ENCODE measurements at regions not wholly inside any gene's neighbourhood (a gene's known extent, or its start where the extent isn't known, plus 50 kb on each side); places are given as distances from the start of the nearest gene placed in this dataset.

DNA sequence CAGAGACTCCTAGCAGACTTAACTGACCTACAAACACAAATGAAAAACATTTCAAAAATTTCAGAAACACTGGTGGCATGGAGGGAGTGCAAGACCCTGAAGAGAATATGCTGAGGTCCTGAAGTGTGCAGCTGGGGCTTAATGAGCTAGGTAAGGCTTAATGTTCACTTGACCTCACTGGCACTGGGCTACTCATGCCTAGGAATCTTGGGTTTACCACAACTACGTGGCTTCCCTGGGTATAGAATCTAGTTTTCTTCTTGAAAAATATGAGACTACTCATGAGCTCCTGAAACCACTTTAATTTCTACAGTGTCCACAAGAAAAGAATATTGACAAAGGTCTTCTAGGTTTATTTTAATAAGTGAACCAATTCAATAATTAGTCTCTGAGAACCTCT, 139.8 kb downstream of the HNMT start:
- no peak for DNase-seq (ENCODE audit: low read depth in 4 of 4, low spot score in 3 of 4)

DNA sequence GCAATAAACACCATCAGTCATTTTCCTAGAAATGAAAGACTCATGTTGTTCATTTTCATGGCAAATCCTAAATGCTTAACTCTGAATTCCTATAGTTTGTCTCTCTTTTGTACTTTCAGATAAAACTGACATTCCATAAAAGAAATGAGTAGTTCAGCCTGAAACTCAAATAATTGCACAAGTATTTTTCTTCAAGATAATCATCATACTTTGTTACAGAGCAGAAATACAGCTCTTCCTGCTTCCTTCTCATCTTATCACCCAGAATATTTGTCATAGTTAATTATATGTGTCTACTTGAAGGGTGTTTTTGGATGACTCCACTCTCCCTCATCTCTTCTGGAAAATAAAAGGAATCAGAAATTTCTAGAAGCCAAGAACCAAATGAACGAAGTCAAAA, 141.1 kb downstream of the HNMT start:
- DNase-seq (ENCODE audit: low read depth in 4 of 4, low spot score in 3 of 4), result no peak

- DNase-seq (ENCODE audit: low read depth in 4 of 4, low spot score in 3 of 4), result no peak
Observed at GRCh38 chr2:138106606-138107005, 142.3 kb downstream of the HNMT start.

DNA sequence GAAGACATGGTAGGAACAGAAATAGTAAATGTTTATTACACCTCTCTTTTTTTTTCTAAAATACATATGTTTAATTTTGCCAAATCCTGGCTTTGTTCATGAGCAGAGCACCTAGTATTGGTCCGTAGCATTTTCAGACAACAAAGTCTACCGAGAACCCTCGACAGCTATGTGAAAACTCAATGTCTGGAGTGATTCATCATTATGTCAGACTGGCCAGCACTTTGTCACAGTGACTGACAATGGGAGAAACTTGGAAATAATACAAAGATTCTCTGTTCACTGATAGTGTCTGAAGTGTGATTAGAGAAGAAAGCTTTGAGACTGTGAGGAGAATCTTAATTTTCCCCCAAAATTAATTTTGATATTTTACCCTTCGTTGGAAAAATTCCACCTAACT, 143.0 kb downstream of the HNMT start:
- no peak for DNase-seq (ENCODE audit: low read depth in 4 of 4, low spot score in 3 of 4)

DNA sequence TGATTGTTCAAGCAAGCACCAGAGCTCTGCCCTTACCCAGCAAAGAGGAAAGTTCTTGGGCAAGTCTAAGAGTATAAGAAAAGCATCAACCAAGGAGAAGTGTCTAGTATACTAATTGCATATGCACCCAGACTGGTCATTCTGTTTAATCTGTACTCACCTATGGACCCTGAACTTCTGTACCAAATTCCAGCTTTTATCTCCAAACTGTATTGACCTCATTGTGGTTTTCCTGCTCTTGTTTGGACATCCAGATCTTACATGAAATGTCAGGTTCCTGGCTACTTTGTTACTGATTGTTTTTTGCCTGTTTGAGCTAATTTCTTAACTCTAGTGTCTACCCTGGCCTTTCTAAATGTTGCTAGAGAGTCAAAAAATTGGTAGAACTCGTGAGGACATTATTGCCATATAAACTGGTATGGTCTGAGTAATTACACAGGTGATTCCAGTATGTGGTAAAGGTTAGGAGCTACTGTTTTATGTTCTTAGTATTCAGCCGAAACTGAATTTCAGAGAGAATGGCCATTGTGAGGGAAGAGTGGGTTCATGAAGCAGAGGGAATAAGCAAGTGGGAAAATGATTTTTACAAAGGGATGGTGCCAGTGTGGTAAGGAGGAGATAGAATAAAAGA, 146.3 kb downstream of the HNMT start:
- no peak for DNase-seq (ENCODE audit: low read depth in 4 of 4, low spot score in 3 of 4)

GRCh38 chr2:138112536-138112935, 148.3 kb downstream of the HNMT start:
- DNase-seq (ENCODE audit: low read depth in 4 of 4, low spot score in 3 of 4), result no peak

- DNase-seq (ENCODE audit: low read depth in 4 of 4, low spot score in 3 of 4), result no peak
Observed at GRCh38 chr2:138113871-138114525, 149.7 kb downstream of the HNMT start.

DNA sequence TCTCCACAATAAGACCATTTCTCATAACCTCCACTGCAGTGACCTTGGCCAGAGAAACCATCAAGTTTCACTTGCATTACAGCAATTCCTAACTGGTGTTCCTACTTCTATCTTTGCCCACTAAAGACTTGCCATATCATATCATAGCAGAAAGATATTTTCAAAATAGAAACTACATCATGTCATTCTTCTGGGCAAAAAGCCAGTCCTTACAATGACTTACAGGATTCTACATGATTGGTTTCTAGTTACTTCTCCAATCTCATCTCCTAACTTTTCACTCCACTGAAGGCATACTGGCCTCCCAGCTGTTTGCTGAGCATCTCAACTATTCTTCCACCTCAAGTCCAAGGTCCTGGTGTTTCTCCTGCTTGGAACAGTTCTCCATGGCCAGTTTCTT, 151.4 kb downstream of the HNMT start:
- DNase-seq (ENCODE audit: low read depth in 4 of 4, low spot score in 3 of 4), result no peak

DNA sequence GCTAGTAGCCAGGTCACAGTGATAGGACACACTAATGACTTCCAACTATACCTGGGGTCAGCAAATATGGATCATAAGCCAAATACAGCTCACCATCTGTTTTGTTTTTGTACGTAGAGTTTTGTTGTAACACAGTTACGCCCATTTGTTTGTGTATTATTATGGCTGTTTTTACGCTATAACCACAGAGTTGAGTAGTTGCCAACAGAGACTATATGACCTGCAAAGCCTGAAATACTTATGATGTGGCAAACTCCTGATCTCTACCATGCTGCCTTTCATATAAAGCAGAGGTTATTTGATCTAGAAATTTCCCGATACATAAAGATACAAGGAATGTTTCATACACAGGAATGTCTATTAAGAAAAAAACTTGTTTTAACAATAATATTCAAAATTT, 152.2 kb downstream of the HNMT start:
- no peak for DNase-seq (ENCODE audit: low read depth in 4 of 4, low spot score in 3 of 4)

DNA sequence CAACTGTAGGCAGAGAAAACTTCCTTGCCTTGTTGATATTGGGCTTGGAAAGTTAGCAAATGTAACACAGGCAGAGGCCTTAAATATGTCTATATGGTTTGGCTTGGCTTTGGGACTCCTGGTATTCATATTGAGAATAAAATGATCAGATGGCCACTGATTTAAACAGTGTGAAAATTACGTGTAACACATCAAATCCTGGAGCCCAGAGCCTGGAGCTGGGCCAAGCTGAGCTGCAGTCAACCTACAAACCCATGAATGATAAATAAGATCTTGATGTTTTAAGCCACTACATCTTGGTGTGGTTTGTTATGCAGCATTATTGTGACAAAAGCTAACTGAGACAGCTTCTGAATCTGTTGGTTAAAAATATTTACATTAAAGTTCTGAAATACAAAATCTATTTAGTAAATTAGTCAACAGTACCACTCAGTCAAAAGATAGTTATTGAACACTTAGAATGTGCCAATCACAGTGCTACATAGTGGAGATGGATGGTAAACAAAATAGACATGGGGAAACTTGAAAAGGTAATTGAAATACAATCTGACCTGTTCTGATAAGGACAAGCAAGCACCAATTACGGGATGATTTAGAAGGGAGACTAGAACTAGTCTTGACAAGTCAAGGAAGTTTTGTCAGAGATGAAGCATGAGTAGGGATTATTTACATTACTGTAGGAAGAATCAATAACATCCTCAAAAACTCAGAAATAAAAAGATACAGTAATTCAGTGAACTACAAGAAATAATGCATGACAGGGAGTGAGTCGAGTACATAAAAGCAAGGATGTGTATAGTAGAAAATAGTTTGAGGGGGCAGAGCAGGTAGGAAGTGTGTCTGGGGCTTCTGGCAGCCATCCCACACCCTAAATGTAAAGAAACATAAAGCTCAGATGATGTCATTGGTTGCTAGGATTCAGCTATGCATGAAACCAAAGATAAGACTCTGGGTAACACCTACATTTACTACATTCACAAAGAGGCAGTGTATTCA, 157.7 kb downstream of the HNMT start:
- no peak for DNase-seq (ENCODE audit: low read depth in 4 of 4, low spot score in 3 of 4)

- no peak for DNase-seq (ENCODE audit: low read depth in 4 of 4, low spot score in 3 of 4)
Observed at GRCh38 chr2:138122891-138123290, 158.6 kb downstream of the HNMT start.

DNA sequence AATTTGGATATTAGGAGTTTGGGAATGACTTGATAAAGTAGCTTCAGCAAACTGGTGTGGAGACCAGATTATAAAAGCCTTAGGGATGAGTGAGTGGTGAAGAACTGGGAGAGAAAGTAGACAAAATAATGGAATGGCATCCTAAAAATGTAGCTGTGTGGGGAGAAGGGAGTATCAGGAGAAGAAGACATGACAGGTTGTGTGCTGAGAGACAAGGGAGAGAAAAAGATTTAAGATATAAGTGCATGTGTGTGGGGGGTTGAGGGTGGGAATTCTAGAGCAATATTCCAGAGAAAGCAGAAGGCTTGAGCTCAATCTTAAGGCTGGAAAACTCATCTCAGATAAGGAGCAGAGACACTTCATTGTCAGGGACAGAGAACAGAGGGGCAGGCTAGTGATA, 159.5 kb downstream of the HNMT start:
- no peak for DNase-seq (ENCODE audit: low read depth in 4 of 4, low spot score in 3 of 4)

DNA sequence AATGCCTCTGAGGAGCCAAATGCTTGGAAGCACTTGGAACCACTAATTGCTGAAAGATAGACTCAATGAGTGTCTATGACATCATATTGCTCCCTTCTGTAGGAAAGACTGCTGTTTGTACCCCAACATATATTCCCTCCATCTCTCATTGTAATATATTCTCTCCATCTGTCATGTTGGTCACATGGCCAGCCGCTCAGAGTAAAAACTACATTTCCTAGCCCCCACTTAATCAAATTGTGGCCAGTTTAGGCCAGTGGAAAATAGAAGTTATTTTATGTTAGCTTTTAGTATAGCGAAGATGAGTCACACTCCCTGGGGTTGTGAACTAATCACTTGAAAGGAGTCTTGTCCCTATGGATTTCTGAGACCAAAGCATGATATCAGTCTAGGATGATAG, 160.2 kb downstream of the HNMT start:
- no peak for DNase-seq (ENCODE audit: low read depth in 4 of 4, low spot score in 3 of 4)

- DNase-seq (ENCODE audit: low read depth in 4 of 4, low spot score in 3 of 4), result no peak
Observed at GRCh38 chr2:138125306-138126288, 161.3 kb downstream of the HNMT start.

DNA sequence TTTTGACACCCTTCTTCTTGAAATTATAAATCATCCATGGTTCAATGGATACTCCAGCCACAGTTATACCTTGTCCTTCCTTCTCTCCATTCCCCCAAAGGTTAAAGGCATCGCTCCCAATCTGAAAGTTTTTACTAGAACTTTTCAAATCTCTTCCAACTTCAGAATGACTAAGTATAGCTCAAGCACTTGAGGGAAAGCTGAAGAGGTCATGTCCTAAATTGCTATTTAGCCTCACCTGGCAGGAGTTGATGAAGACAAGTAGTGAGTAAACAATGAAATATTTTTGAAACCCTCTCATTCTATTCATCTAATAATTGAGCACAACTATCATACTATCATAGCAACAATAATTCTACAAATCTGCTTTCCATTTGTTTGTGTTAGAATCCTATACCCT, 167.8 kb downstream of the HNMT start:
- DNase-seq (ENCODE audit: low read depth in 4 of 4, low spot score in 3 of 4), result no peak

DNA sequence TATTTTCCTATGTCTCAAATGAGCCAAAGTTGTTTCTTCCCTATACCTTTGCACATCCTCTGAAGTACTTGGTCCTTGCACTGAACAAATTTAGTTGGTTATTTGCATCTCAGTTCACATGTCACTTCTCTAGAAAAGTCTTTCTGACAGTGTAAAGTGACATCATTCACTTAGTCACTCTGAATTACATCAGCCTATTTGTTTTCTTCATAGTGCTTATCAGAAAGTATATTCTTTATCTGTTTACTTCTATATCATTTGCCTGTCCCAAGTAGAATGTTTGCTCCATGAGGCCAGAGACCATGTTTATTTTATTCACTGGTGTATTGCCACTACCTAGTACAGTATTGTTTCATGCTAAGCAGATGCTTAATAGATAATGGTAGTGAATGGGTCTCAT, 173.7 kb downstream of the HNMT start:
- no peak for DNase-seq (ENCODE audit: low read depth in 4 of 4, low spot score in 3 of 4)

DNA sequence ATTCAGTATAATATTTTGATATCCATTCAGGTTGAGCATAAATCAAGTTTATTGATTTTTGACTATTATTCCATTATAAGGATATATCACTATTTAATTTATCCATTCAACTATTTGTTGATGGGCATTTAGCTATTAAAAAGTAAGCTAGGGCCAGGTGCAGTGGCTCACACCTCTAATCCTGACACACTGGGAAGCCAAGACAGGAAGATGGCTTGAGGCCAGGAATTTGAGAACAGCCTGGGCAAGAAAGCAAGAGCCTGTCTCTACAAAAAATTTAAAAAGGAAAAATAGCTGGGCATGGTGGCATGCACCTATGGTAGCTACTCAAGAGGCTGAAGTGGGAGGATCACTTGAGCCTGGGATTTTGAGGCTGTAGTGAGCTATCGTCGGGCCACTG, 183.5 kb downstream of the HNMT start:
- no peak for DNase-seq (ENCODE audit: low read depth in 4 of 4, low spot score in 3 of 4)

- DNase-seq (ENCODE audit: low read depth in 4 of 4, low spot score in 3 of 4), result no peak
Observed at GRCh38 chr2:138155304-138155703, 191.0 kb downstream of the HNMT start.

GRCh38 chr2:138157372-138157771, 193.1 kb downstream of the HNMT start:
- DNase-seq (ENCODE audit: low read depth in 4 of 4, low spot score in 3 of 4), result no peak

- DNase-seq (ENCODE audit: low read depth in 4 of 4, low spot score in 3 of 4), result no peak
Observed at GRCh38 chr2:138170485-138170884, 206.2 kb downstream of the HNMT start.
